K562 (cell line): ENCODE measurements at regions not wholly inside any gene's neighbourhood (a gene's known extent, or its start where the extent isn't known, plus 50 kb on each side); places are given as distances from the start of the nearest gene placed in this dataset.

ENCODE experiments used
- ATAC-seq: fragments of 200-7000 bp; cut with Tn5 transposase; 3 replicates; pipeline ENCODE4 v1.9.1; 2020; ENCODE audit warnings: moderate library complexity
- BruUV-seq: library from RNA; stranded (reverse); fragments of 400-500 nt; replicated peaks from 2 replicates; lab custom pipeline; 2021; lab: Mats Ljungman, UMichigan
- CTCF ChIA-PET: fragments of 300-600 bp; formaldehyde crosslinking; extraction: SDS; loops from one replicate; lab custom pipeline; 2021; ENCODE audit warnings: low intra/inter-chr PET ratio; lab: Yijun Ruan, JAX
- POLR2A ChIA-PET: fragments of 300-600, 350-650 bp; sonication (Branson Sonifier 250); formaldehyde crosslinking; extraction: SDS; loops from one replicate; lab custom pipeline; 2021; ENCODE audit warnings: antibody characterized with exemption, inconsistent platforms; lab: Yijun Ruan, JAX
- DNase-seq, 4 experiments: peaks; one replicate each; pipeline versions ENCODE4 v3.0.0 to v3.0.0-alpha.2; 2011 to 2018; ENCODE audit warnings: low spot score in 3 of 4, mixed read lengths in 3 of 4; ENCODE audit errors: extremely low read depth in 1 of 4
- FAIRE-seq: peaks from 2 replicates; lab custom pipeline; 2011; peaks lifted over from hg19 to GRCh38; lab: Jason Lieb, UNC
- H2AFZ ChIP-seq: 2 replicates; pipeline ENCODE4 v1.6.0; 2011; ENCODE audit warnings: low read depth, low read length, control low read depth, inconsistent platforms
- H3K27ac ChIP-seq: fragments of 200-600 bp; 3 replicates; pipeline ENCODE4 v1.8.0; 2011; ENCODE audit warnings: low read depth, mild to moderate bottlenecking, control low read depth, inconsistent platforms, low read length, moderate library complexity, mixed read lengths; ENCODE audit errors: extremely low read depth
- H3K27me3 ChIP-seq, 2 experiments: fragments of 300-600 bp in 1 of 2; 2 replicates in 1 of 2; 3 replicates in 1 of 2; pipeline versions ENCODE4 v1.6.0 to v1.8.0; 2011; ENCODE audit warnings: inconsistent platforms in 2 of 2, low read length in 2 of 2, mild to moderate bottlenecking in 1 of 2, mixed read lengths in 1 of 2, moderate library complexity in 1 of 2; ENCODE audit not compliant: control insufficient read depth in 2 of 2, insufficient read depth in 2 of 2
- H3K36me3 ChIP-seq: fragments of 300-600 bp; 3 replicates; pipeline ENCODE4 v1.8.0; 2011; ENCODE audit warnings: mild to moderate bottlenecking, low read length, inconsistent platforms; ENCODE audit not compliant: control insufficient read depth, insufficient read depth
- H3K4me1 ChIP-seq, 2 experiments: fragments of 200-600 bp in 1 of 2; replicated peaks in 1 of 2; 2 replicates in 1 of 2; 3 replicates in 1 of 2; pipeline versions ENCODE4 v1.5.1 to v1.8.0; 2011; ENCODE audit warnings: inconsistent platforms in 2 of 2, low read length in 2 of 2, mild to moderate bottlenecking in 1 of 2, mixed read lengths in 1 of 2, moderate library complexity in 1 of 2; ENCODE audit not compliant: control insufficient read depth in 2 of 2, insufficient read depth in 2 of 2
- H3K4me2 ChIP-seq: 2 replicates; pipeline ENCODE4 v1.6.1; 2011; ENCODE audit warnings: low read length, control low read depth, inconsistent platforms, mixed read lengths; ENCODE audit not compliant: insufficient read depth
- H3K4me3 ChIP-seq: fragments of 200-600 bp; sonication (generic), shearing (Covaris generic); 2 replicates; pipeline ENCODE4 v1.5.1; 2016; ENCODE audit warnings: control low read depth, inconsistent platforms
- H3K79me2 ChIP-seq: fragments of 200-600 bp; 3 replicates; pipeline ENCODE4 v1.8.0; 2011; ENCODE audit warnings: low read length, inconsistent platforms; ENCODE audit not compliant: control insufficient read depth, insufficient read depth
- H3K9ac ChIP-seq, 2 experiments: 2 replicates each; pipeline versions ENCODE4 v1.6.0 to v1.6.1; 2011; ENCODE audit warnings: low read depth in 2 of 2, low read length in 2 of 2, control low read depth in 1 of 2, inconsistent platforms in 1 of 2, mild to moderate bottlenecking in 1 of 2, mixed read lengths in 1 of 2; ENCODE audit not compliant: insufficient read depth in 1 of 2
- H3K9me1 ChIP-seq: one replicate; pipeline ENCODE4 v1.6.0; 2011; ENCODE audit warnings: inconsistent platforms, mild to moderate bottlenecking, low read length, moderate library complexity; ENCODE audit not compliant: control insufficient read depth, insufficient read depth
- H3K9me3 ChIP-seq: replicated peaks from 2 replicates; pipeline ENCODE4 v1.5.1; 2011; ENCODE audit warnings: low read depth, low read length, inconsistent platforms; ENCODE audit not compliant: control insufficient read depth, insufficient read depth
- H4K20me1 ChIP-seq: replicated peaks from 2 replicates; pipeline ENCODE4 v1.6.1; 2011; ENCODE audit warnings: low read length, inconsistent platforms, mixed read lengths; ENCODE audit not compliant: control insufficient read depth, insufficient read depth
- CREB5 ChIP-seq: fragments of 250-450 bp; sonication (Bioruptor Pico); IDR thresholded peaks from 2 replicates; pipeline ENCODE4 v1.5.0; 2020; ENCODE audit warnings: mild to moderate bottlenecking
- ETV1 ChIP-seq: fragments of 450-650 bp; conservative IDR thresholded peaks from 2 replicates; pipeline ENCODE4 v1.6.1; 2016; ENCODE audit warnings: missing genetic modification characterization, control low read depth, low read depth, missing compliant biosample characterization
- HOXB6 ChIP-seq: fragments of 250-450 bp; sonication (Bioruptor Pico); IDR thresholded peaks from 2 replicates; pipeline ENCODE4 v1.5.1; 2022; ENCODE audit warnings: mild to moderate bottlenecking, borderline replicate concordance
- TSHZ1 ChIP-seq: fragments of 250-450 bp; sonication (Bioruptor Pico); IDR thresholded peaks from 2 replicates; pipeline ENCODE4 v1.4.0; 2020; ENCODE audit warnings: mild to moderate bottlenecking, moderate library complexity
- ZBTB1 ChIP-seq: sonication (generic); formaldehyde crosslinking; IDR thresholded peaks from 2 replicates; pipeline ENCODE4 v1.8.1; 2023; ENCODE audit warnings: missing genetic modification reagents, low read depth, mild to moderate bottlenecking, borderline replicate concordance
- ZNF134 ChIP-seq: fragments of 250-450 bp; sonication (Bioruptor Pico); conservative IDR thresholded peaks from 2 replicates; pipeline ENCODE4 v1.4.0; 2020
- ZNF584 ChIP-seq: fragments of 200-800 bp; sonication (Bioruptor generic); IDR thresholded peaks from 2 replicates; pipeline ENCODE4 v1.6.1; 2016; ENCODE audit warnings: low read depth, mild to moderate bottlenecking, missing genetic modification characterization, missing compliant biosample characterization
- WGBS: fragments of 100-300 bp; shearing (Covaris generic); methylation state at CpG from one replicate; pipeline ENCODE4 v1.1.6; 2016; ENCODE audit warnings: low coverage, mixed read lengths; ENCODE audit not compliant: insufficient coverage; ENCODE audit errors: missing lambda C conversion rate; 5-methylcytosine and 5-hydroxymethylcytosine counted together
- in situ Hi-C: fragments of 300-500 bp; cut with MboI; formaldehyde crosslinking; loops from 4 replicates; pipeline ENCODE4 v1.15.0; 2018; ENCODE audit warnings: inconsistent platforms, mixed read lengths
- intact Hi-C: fragments of 100-400 bp; cut with micrococcal nuclease; formaldehyde crosslinking; loops from 2 replicates; pipeline ENCODE4 v1.14.2; 2022

DNA sequence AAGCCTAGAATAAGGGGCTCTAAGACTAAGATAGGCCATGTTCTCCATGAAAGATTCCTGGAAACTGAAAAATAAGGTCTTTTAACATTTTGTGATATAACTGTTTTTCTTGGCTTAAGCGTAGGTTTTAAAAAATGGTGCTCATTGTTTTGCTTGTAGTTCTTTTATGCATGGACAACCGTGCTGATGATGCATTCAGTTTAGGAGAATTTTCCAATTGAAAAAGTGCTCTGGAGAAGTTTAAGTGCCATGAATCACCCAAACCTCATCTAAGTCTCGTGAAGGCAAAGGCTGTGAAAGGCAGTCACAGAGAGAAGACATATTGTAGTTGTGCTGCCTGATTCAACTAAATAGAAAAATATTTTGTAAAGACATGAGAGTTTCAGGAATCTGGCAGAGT is 111.8 kb upstream of the GAREM1 start:
- ChIA-PET CTCF (no interaction called here), POLR2A (no interaction called here)
- Histone ChIP-seq H2AFZ (no peak overlapping the region), H3K4me1 (no peaks in the 10 kb centered on the region), H3K36me3 (no peaks in the 10 kb centered on the region), H4K20me1 (no peaks in the 10 kb centered on the region), H3K9me3 (no peaks in the 10 kb centered on the region), H3K27me3 (no peaks in the 10 kb centered on the region), H3K4me2 (no peak overlapping the region), H3K79me2 (no peaks in the 10 kb centered on the region), H3K4me3 (no peak overlapping the region), H3K9me1 (no peaks in the 10 kb centered on the region), H3K27ac (no peak overlapping the region), H3K9ac (no peak overlapping the region)
- intact Hi-C loops: no loop called here
- no TSS peak for BruUV-seq
- ATAC-seq (no peak), FAIRE-seq (no peak), DNase-seq (no peak)
- TF ChIP-seq ZNF134 (CRISPR knock-in tag): no peak
- in situ Hi-C loops: no loop called here
- 0% methylated on average over 3 of the region's 3 CpGs for WGBS

DNA sequence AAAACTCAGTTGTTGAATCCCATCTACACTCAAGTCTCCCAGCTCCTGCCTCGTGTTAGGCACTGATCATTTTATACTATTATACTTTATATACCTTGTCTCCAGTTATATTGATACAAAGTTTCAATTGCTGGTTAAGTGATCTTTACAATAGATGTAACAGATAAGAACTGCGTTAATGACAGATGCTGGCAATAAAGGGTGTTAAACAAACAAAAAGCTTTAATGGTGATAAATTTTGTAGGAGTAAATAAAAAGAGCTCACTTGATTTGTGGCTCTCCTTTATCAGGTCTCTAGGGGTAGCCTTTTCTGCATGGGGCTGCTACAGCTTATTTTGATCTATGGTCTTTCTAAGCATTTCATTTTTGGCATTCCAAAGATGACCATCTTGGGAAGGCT is 106.9 kb upstream of the GAREM1 start:
- Histone ChIP-seq H3K9ac (no peak overlapping the region), H3K27me3 (no peaks in the 10 kb centered on the region), H3K9me1 (no peaks in the 10 kb centered on the region), H3K4me1 (no peaks in the 10 kb centered on the region), H3K79me2 (no peaks in the 10 kb centered on the region), H4K20me1 (no peaks in the 10 kb centered on the region), H3K4me2 (no peak overlapping the region), H3K9me3 (no peaks in the 10 kb centered on the region), H3K36me3 (no peaks in the 10 kb centered on the region), H3K4me3 (no peak overlapping the region), H2AFZ (no peak overlapping the region), H3K27ac (no peak overlapping the region)
- TF ChIP-seq TSHZ1 (CRISPR knock-in tag): no peak
- no peak for TF ChIP-seq ZBTB1 (CRISPR knock-in tag)
- TF ChIP-seq ETV1: no peak
- TF ChIP-seq ZNF584: no peak
- no peak for TF ChIP-seq HOXB6 (CRISPR knock-in tag)
- no peak for TF ChIP-seq ZNF134 (CRISPR knock-in tag)
- no peak for TF ChIP-seq CREB5 (CRISPR knock-in tag)
- BruUV-seq: no TSS peak
- 0% methylated on average over 2 of the region's 2 CpGs for whole genome bisulfite sequencing
- FAIRE-seq: no peak
- POLR2A ChIA-PET: no interaction called here
- no peak for DNase-seq
- in situ Hi-C loops: no loop called here
- intact Hi-C loops: no loop called here
- CTCF ChIA-PET: no interaction called here
- ATAC-seq: no peak
